ENCODE measurements at regions not wholly inside any gene's neighbourhood (a gene's known extent, or its start where the extent isn't known, plus 50 kb on each side); places are given as distances from the start of the nearest gene placed in this dataset.

- ATAC-seq (no peak), DNase-seq (no peak)
- TF ChIP-seq, protein P1, sequence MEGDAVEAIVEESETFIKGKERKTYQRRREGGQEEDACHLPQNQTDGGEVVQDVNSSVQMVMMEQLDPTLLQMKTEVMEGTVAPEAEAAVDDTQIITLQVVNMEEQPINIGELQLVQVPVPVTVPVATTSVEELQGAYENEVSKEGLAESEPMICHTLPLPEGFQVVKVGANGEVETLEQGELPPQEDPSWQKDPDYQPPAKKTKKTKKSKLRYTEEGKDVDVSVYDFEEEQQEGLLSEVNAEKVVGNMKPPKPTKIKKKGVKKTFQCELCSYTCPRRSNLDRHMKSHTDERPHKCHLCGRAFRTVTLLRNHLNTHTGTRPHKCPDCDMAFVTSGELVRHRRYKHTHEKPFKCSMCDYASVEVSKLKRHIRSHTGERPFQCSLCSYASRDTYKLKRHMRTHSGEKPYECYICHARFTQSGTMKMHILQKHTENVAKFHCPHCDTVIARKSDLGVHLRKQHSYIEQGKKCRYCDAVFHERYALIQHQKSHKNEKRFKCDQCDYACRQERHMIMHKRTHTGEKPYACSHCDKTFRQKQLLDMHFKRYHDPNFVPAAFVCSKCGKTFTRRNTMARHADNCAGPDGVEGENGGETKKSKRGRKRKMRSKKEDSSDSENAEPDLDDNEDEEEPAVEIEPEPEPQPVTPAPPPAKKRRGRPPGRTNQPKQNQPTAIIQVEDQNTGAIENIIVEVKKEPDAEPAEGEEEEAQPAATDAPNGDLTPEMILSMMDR (IDR thresholded peaks at IDR 0.05) = no peak
- H3K27ac ChIP-seq = no peak overlapping the region
- H3K27me3 ChIP-seq = no peaks in the 10 kb centered on the region
- no peaks in the 10 kb centered on the region for H3K4me1 ChIP-seq
- no peak overlapping the region for H3K4me3 ChIP-seq
- peaks cover 6% of the 10 kb centered on the region for H3K36me3 ChIP-seq
- H3K9me3 ChIP-seq = no peaks in the 10 kb centered on the region
- intact Hi-C loops (cut with DNase I) = no loop called here
These were observed 115.6 kb upstream of the KLF14 start for GRCh38 chr7:130849604-130850003.

GRCh38 chr7:130850956-130851355 is 116.9 kb upstream of the KLF14 start:
- no peak for DNase-seq
- Histone ChIP-seq H3K4me1 (no peaks in the 10 kb centered on the region), H3K27ac (no peak overlapping the region), H3K27me3 (no peaks in the 10 kb centered on the region), H3K4me3 (no peak overlapping the region), H3K9me3 (no peaks in the 10 kb centered on the region), H3K36me3 (peaks cover 11% of the 10 kb centered on the region)
- TF ChIP-seq, protein P1 (IDR thresholded peaks at IDR 0.05) = no peak
- intact Hi-C loops (cut with DNase I) = no loop called here
- ATAC-seq = no peak

- TF ChIP-seq, protein P1 (IDR thresholded peaks at IDR 0.05) = no peak
- peaks cover 11% of the 10 kb centered on the region for H3K36me3 ChIP-seq
- H3K27ac ChIP-seq = no peak overlapping the region
- H3K27me3 ChIP-seq = no peaks in the 10 kb centered on the region
- no peak overlapping the region for H3K4me3 ChIP-seq
- DNase-seq = no peak
- ATAC-seq = no peak
- H3K9me3 ChIP-seq = peaks cover 11% of the 10 kb centered on the region
- no peaks in the 10 kb centered on the region for H3K4me1 ChIP-seq
- intact Hi-C loops (cut with DNase I) = no loop called here
These were observed 118.9 kb upstream of the KLF14 start for GRCh38 chr7:130852867-130853266.

- H3K27me3 ChIP-seq = no peaks in the 10 kb centered on the region
- H3K4me1 ChIP-seq = no peaks in the 10 kb centered on the region
- H3K27ac ChIP-seq = no peak overlapping the region
- H3K9me3 ChIP-seq = peaks cover 14% of the 10 kb centered on the region
- peaks cover 11% of the 10 kb centered on the region for H3K36me3 ChIP-seq
- TF ChIP-seq, protein P1 (IDR thresholded peaks at IDR 0.05) = no peak
- ATAC-seq (no peak), DNase-seq (no peak)
- no peak overlapping the region for H3K4me3 ChIP-seq
- intact Hi-C loops (cut with DNase I) = no loop called here
These were observed 119.7 kb upstream of the KLF14 start for GRCh38 chr7:130853503-130854279.

- Histone ChIP-seq H3K9me3 (peaks cover 14% of the 10 kb centered on the region), H3K4me1 (no peaks in the 10 kb centered on the region), H3K4me3 (no peak overlapping the region), H3K36me3 (peaks cover 11% of the 10 kb centered on the region), H3K27ac (no peak overlapping the region), H3K27me3 (no peaks in the 10 kb centered on the region)
- DNase-seq = no peak
- intact Hi-C loops (cut with DNase I) = no loop called here
- ATAC-seq = no peak
- TF ChIP-seq, protein P1 (IDR thresholded peaks at IDR 0.05) = no peak
These were observed 120.5 kb upstream of the KLF14 start for GRCh38 chr7:130854481-130854880.
